ENCODE measurements at regions not wholly inside any gene's neighbourhood (a gene's known extent, or its start where the extent isn't known, plus 50 kb on each side); places are given as distances from the start of the nearest gene placed in this dataset.
A peak's percentile ranks its signal among the peaks of the same experiment; 100 is the strongest.
"Not testable (repeated sequence)": the region's sequence is repeated elsewhere in the genome, so short reads cannot be mapped to it uniquely, and the experiment has no call there.

DNA sequence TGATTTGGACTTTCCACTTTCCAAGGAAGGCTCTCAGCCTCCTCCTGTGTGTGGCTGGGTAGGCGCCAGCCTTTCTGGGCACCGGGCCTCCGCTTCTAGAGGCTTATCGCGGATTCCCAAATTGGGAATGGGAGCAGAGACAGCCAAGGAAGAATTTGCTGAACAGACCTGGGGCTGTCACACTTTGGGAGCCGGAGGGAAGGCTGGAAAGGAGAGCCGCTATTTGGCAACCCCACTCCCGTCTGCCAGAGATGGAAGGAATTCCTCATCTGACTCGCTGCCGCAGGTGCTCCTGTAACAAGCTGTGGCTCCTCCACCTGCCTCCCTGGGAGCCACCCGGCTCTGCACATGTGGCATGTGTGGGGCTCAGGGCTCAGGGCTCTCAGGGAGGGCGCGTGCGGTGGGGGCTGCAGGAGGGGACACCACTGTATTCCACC lies 50.8 kb upstream of the ECHDC3 start:
- in situ Hi-C loops (cut with MboI; ENCODE audit: low pct_unique_long_range_greater_than_20kb, low sequenced_read_pairs): no loop called here
- DNase-seq: no peak

DNA sequence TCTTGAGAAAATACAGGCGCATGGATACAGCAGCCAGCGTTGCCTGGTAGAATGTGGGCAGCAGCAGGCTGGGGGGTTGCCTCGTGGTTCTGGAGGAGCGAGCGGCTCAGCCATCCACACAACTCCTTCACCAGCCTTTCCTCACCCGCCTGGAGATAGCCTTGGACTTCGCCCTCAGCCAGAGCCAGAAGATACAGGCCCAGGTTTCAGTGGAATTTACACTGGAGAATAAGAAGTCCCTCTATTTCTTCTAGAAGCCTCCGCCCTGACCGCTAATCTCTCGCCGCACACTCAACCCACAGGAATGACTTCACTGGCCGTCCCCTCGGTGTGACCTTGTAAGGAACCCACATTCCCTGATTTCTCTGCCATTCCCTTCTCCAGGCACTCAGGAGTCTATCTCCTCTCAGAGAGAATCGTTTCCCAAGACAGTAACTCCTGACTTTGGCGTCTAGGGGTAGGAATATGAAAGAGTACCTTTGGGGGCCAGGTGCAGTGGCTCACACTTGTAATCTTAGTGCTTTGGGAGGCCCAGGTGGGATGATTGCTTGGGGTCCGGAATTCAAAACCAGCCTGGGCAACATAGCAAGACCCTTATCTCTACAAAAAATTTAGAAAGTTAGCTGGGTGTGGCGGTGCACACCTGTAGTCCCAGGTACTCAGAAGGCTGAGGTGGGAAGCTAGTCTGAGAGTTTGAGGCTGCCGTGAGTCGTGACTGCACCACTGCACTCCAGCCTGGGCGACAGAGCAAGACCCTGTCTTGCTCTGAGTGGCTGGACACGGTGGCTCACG lies 52.0 kb upstream of the ECHDC3 start:
- in situ Hi-C loops (cut with MboI; ENCODE audit: low pct_unique_long_range_greater_than_20kb, low sequenced_read_pairs): no loop called here
- DNase-seq: no peak

- in situ Hi-C loops (cut with MboI; ENCODE audit: low pct_unique_long_range_greater_than_20kb, low sequenced_read_pairs); DNase-seq: not testable (repeated sequence)
These were observed 53.8 kb upstream of the ECHDC3 start for GRCh38 chr10:11688448-11688795.

DNA sequence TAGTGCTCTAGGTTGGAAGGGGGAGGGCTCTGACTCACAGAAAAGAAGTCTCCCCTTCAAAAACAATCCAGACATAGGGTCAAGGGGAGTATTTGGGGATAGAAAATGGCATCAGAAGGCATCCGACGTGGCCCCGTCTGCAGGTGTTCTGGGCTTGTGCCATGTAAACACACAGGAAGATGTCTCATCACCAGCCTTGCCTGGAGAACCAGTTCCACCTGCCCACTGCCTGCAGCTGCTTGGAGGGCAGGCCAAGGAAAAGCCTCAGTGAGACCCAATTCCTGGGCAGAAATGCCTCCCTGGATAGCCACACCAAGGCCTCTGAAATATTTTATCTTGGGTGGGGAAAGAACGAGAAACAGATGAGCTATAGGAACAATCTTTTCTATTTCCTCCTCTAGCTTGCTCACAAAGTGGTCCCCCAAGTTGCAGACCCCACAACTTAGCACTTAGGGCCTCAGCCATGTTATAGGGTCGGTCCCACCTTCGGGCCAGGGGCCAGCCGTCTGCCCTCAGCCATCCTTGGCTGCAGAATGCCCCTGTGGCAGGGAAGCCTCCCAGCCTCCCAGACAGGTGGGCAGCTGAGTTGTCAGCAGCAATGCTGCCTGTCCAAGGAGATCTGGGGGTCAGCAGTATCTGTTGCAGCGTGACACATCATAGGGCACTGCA lies 54.3 kb upstream of the ECHDC3 start:
- in situ Hi-C loops (cut with MboI; ENCODE audit: low pct_unique_long_range_greater_than_20kb, low sequenced_read_pairs): no loop called here
- DNase-seq: no peak

- no peak for DNase-seq
- in situ Hi-C loops (cut with MboI; ENCODE audit: low pct_unique_long_range_greater_than_20kb, low sequenced_read_pairs): no loop called here
These were observed 54.8 kb upstream of the ECHDC3 start for GRCh38 chr10:11687357-11687771.

DNA sequence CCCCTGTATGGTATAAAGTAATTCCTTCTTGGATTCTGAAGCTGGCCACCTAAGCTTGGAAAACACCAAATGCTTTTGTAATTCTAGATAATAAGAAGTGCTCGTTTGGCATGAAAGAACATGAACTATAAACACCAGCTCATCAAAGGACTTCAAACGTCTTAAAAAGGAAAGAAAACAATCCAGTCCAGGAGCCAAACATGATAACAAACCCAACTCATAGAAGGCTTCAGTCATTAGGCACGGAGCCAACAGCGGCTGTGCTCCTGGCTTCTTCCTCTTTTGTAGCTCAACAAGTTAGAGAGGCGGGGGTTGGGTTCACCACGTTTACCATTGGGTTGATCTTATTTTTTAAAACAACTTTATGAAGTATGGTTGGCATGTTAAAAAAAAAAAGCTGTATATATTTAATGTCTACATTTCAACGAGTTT lies 56.4 kb upstream of the ECHDC3 start:
- DNase-seq: peak; percentile 98
- in situ Hi-C loops (cut with MboI; ENCODE audit: low pct_unique_long_range_greater_than_20kb, low sequenced_read_pairs): no loop called here

GRCh38 chr10:11684717-11685645 lies 57.2 kb upstream of the ECHDC3 start:
- DNase-seq: peak; percentile 92
- in situ Hi-C loops (cut with MboI; ENCODE audit: low pct_unique_long_range_greater_than_20kb, low sequenced_read_pairs): no loop called here

DNA sequence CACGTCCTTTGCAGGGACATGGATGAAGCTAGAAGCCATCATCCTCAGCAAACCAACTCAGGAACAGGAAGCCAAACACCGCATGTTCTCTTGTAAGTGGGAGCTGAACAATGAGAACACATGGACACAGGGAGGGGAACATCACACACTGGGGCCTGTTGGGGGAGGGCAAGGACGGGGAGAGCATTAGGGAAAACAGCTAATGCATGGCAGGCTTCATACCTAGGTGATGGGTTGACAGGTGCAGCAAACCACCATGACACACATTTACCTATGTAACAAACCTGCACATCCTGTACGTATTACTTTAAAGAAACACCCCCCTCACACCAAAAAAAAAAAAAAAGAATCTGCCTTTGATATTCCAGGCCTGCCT lies 57.9 kb upstream of the ECHDC3 start:
- DNase-seq; in situ Hi-C loops (cut with MboI; ENCODE audit: low pct_unique_long_range_greater_than_20kb, low sequenced_read_pairs): not testable (repeated sequence)

GRCh38 chr10:11683529-11684320 lies 58.5 kb upstream of the ECHDC3 start:
- in situ Hi-C loops (cut with MboI; ENCODE audit: low pct_unique_long_range_greater_than_20kb, low sequenced_read_pairs): no loop called here
- no peak for DNase-seq

DNA sequence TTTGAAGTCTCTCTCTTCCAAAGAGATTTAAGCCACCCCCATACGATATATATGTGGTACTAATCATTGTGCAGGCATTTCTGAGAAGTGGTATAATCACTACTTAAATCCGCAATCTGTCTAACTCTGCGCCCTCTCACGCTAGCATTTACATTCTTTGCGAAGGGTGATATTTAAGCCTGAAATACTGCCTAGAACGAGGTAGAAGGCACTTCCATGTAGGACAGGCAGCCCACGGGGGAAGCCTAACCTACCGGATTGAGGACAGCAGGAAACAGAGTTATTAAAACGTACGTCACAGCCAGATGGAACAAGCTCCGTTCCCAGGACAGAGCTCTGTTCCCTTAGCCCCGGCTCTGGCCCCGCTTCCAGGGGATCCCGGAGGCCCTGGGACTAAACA lies 59.3 kb upstream of the ECHDC3 start:
- DNase-seq: no peak
- in situ Hi-C loops (cut with MboI; ENCODE audit: low pct_unique_long_range_greater_than_20kb, low sequenced_read_pairs): no loop called here

GRCh38 chr10:11682267-11682683 lies 59.9 kb upstream of the ECHDC3 start:
- in situ Hi-C loops (cut with MboI; ENCODE audit: low pct_unique_long_range_greater_than_20kb, low sequenced_read_pairs): no loop called here
- DNase-seq: no peak

DNA sequence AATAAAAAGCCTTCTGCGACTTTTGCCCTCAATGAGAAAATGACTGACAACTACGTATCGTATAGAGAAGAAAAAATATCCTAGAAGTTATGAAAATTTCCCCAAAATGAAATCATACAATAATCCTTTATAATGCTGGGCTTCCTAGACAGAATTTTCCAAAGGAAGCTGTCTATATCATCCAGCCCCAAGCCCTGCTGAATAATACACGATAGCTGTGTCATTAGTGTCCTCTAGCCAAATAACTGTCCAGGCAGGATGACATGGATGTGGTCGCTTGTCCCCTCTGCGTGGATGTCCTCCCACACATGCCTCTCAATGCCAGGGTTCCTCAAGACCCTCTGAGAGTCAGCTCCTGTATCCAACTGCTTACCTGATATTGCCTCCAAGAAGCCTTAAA lies 61.7 kb upstream of the ECHDC3 start:
- DNase-seq: no peak
- in situ Hi-C loops (cut with MboI; ENCODE audit: low pct_unique_long_range_greater_than_20kb, low sequenced_read_pairs): no loop called here

- DNase-seq: no peak
- in situ Hi-C loops (cut with MboI; ENCODE audit: low pct_unique_long_range_greater_than_20kb, low sequenced_read_pairs): no loop called here
These were observed 62.2 kb upstream of the ECHDC3 start for GRCh38 chr10:11679946-11680345.

DNA sequence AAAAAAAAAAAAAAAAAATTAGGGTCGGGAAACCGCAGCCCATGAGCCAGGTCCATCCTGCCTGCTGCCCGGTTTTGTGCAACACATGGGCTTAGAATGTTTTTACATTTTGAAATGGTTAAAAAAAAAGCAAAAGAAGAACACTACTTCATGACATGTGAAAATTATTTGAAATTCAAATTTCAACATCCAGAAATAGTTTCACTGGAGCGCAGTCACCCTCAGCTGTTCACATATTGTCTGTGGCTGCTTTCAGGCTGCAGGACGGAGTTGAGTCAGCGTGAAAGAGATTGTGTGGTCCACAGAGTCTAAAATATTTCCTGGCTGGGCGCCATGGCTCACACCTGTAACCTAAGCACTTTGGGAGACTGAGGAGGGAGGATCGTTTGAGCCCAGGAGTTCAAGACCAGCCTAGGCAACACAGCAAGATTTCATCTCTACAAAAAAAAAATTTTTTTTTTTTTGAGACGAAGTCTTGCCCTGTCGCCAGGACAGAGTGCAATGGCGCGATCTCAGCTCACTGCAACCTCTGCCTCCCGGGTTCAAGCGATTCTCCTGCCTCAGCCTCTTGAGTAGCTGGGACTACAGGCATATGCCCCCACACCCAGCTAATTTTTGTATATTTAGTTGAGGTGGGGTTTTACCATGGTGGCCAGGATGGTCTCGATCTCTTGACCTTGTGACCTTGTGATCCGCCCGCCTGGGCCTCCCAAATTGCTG lies 63.9 kb upstream of the ECHDC3 start:
- in situ Hi-C loops (cut with MboI; ENCODE audit: low pct_unique_long_range_greater_than_20kb, low sequenced_read_pairs): no loop called here
- DNase-seq: no peak

GRCh38 chr10:11677480-11677879 lies 64.7 kb upstream of the ECHDC3 start:
- DNase-seq: no peak
- in situ Hi-C loops (cut with MboI; ENCODE audit: low pct_unique_long_range_greater_than_20kb, low sequenced_read_pairs): no loop called here

GRCh38 chr10:11673346-11674280 lies 62.2 kb upstream of the USP6NL start:
- in situ Hi-C loops (cut with MboI; ENCODE audit: low pct_unique_long_range_greater_than_20kb, low sequenced_read_pairs): no loop called here
- DNase-seq: peak; percentile 85

DNA sequence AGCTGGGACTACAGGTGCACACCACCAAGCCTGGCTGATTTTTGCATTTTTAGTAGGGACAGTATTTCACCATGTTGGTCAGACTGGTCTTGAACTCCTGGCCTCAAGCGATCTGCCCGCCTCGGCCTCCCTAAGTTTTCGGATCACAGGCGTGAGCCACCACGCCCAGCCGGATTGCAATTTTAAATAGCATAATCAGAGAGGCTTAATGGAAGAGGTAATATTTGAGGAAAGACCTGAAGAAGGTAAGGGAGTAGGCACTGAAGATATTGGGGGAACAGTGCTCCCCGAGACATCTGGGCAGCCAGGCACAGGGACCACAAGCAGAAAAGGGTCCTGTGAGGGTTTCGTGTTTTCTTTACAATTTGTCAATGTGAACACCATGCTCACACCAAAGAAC lies 61.4 kb upstream of the USP6NL start:
- DNase-seq: no peak
- in situ Hi-C loops (cut with MboI; ENCODE audit: low pct_unique_long_range_greater_than_20kb, low sequenced_read_pairs): no loop called here
